Endometrium (tissue), 2 donors: ENCODE measurements at regions not wholly inside any gene's neighbourhood (a gene's known extent, or its start where the extent isn't known, plus 50 kb on each side); places are given as distances from the start of the nearest gene placed in this dataset.

Experiments
- FAIRE-seq: peaks from 2 replicates; lab custom pipeline; 2012; peaks lifted over from hg19 to GRCh38; lab: Jason Lieb, UNC
- donor health status: control.
- donor health status: control.

DNA sequence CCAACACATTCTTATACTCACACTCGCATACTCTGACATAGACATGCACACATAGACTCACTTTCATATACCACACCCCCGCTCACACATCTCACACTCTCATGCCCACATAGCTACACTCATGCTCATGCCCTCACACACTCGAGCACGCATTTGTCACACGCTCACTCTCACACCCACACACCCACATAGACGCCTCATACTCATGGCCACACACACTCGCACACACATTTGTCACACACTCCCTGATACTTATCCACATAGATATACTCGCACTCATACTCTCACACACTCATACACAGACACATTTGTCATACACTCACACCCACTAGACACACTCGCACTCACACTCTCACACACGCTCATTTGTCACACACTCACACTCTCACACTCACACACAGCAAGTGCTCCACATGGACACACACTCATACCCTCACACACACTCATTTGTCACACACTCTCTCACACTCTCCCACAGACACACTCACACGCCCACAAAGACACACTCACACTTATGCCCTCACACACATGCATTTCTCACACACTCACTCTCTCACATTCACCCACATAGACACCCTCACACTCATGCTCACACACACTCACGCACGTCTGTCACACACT is 50.9 kb downstream of the TNP1 start:
- no peak for FAIRE-seq

GRCh38 chr2:216807857-216808272 is 52.0 kb downstream of the TNP1 start:
- no peak for FAIRE-seq

DNA sequence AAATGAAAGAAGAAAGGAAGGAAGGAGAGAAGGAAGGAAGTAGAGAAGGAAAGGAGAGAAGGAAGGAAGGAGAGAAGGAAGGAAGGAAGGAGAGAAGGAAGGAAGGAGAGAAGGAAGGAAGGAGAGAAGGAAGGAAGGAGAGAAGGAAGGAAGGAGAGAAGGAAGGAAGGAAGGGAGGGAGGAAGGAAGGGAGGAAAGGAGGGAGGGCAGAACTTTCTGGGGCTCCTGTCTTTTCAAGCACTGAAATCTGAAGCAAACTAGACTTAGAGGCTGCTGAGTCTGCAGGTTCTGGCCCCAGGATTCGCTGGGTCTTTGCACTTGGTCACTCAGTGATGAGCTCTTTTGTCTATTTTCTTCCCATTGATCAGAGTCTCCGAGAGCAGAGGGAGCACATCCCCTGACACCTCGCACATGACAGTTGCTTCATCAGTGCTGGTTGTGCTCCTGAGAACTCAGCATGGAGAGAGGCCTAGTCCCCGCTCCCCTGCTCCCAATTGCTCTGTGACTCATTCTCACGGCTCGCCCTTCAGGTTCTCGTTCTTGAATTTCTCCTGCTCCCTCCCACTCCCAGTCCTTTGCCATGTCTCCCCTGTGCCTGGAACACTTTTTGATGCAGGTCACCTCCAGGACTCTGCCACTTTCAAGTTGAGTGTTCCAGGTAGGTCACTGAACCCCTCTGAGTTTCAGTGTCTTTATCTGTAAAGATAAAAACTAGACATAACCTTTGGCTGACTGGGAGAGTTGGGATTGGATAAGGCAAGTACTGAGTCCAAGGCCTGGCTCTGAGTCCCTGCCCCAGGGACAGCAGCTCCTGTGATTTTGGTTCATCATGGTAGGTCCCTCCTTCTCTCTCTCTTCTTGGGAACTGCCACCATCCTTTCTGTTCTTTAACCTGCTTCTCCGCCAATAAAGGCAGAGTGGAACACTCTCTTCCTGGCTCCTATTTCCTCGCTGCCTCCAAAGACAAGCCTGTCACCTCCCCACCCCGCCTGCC is 55.2 kb downstream of the TNP1 start:
- no peak for FAIRE-seq

DNA sequence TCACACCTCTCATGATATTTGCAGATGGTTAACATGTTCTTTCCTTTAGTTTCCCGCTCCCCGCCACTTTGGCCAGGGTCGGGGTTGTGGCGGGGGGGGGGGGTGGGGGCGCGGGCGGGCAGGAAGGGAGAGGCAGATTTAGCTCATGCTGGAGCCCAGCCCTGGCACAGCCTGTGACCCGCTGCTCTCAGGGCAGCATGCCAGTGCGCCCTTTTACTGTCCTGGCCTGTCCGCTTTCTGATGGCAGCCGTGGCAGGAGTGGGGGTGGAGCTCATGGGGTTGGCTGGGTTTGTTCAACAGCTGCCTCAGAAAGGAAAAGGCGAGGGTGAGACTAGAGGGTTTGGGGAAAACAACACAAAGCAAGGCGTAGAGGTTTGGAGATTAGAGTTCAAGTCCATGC is 56.1 kb downstream of the TNP1 start:
- no peak for FAIRE-seq

GRCh38 chr2:216802516-216803215 is 57.2 kb downstream of the TNP1 start:
- FAIRE-seq = no peak

- FAIRE-seq = no peak
Measured at GRCh38 chr2:216800836-216801235, 59.0 kb downstream of the TNP1 start.

DNA sequence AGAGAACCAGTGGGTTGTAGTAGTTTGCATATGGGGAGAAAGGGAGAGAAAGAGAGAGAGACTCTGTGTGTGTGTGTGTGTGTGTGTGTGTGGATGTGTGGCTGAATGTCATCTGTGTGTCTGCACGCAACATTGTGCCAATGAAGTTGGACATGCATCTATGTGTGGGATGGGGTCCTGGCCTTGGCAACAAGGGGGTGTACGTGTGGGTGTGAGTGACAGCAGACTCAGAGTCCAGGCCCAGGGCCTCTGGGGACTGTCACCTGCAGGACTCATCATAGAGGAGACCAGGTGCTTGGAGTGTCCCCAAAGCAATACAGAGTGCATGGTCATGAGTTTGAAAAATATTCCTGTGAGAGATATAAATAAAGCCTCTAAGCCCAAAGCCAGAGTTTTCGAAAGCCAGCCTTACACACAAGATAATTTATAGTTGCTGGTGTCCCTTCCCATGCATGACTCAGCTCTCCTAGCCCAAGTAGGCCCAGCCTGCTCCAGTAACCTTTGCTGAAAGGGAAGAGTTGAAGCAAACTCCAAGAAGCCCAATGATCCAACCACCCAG is 59.9 kb downstream of the TNP1 start:
- FAIRE-seq = no peak

DNA sequence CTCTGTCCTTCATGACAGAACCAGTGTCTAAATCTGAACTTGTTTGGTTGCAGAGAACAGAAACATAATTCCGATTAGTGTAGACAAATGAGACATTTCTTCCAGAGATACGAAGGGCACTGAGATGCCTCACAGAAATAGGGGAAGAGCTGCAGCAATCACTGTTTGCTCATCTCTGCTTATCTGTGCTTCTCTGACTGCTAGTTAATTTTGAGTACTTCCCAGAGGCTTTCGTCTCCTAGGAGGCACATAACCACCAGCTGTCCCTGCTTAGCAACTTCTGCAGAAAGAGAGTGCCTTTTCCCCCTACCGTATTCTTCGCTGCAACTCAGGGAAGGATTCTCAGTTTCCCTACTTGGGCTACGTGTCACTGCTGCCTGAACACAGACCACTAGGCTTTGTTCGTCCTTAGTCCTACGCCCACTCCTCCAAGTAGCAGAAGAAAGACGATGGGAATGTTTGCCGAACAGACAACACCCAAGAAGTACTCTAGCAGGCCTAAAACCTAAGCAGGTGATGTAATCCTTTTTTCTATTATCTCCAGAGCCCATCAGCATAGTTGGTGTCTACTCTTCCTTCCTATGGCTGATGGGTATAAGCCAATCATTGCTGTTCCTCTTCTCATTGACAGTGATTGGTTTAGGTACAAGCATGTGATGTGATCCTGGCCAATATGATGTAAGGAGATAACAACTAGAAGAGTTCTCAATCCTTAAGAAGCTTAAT is 63.6 kb downstream of the TNP1 start:
- no peak for FAIRE-seq

DNA sequence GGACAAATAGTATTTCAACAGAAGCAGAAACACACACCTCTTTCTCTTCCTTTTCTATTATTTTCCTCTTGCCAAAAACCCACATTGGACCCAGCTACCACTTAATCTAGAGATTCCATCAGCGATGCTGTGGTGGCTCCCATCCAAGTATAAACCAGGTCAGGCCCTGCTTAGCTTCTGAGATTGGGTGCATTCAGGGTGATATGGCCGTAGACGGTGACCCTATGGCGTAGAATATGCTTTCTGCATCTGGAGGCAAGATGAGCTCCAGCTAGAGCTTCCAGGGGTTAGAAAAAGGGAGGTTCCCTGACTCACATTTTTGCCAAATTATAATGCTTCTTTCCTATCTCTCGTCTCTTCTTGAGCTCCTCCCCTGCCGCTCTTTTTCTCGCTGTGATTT is 66.5 kb downstream of the TNP1 start:
- peak; percentile 15 for FAIRE-seq

GRCh38 chr2:216792222-216793021 is 67.4 kb downstream of the TNP1 start:
- FAIRE-seq = no peak

GRCh38 chr2:216791303-216791702 is 68.6 kb downstream of the TNP1 start:
- FAIRE-seq = peak; percentile 81

DNA sequence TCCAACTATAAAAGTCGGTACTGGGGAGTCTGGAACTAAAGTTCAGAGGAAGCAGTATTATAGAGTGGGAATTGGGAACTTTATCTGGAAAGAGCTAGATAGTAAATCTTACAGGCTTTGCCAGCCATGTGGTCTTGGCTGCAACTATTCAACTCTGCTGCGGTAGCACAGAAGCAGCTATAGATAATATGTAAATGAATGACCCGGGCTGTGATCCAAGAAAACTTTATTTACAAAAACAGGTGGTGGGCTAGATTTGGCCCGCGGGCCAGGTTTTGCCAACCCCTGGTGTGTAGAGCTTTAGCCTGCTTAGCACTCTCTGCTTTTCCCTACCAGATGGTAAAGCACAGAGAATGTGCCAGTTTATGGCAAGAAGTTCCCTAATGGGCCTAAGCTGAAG is 70.8 kb downstream of the TNP1 start:
- FAIRE-seq = no peak

DNA sequence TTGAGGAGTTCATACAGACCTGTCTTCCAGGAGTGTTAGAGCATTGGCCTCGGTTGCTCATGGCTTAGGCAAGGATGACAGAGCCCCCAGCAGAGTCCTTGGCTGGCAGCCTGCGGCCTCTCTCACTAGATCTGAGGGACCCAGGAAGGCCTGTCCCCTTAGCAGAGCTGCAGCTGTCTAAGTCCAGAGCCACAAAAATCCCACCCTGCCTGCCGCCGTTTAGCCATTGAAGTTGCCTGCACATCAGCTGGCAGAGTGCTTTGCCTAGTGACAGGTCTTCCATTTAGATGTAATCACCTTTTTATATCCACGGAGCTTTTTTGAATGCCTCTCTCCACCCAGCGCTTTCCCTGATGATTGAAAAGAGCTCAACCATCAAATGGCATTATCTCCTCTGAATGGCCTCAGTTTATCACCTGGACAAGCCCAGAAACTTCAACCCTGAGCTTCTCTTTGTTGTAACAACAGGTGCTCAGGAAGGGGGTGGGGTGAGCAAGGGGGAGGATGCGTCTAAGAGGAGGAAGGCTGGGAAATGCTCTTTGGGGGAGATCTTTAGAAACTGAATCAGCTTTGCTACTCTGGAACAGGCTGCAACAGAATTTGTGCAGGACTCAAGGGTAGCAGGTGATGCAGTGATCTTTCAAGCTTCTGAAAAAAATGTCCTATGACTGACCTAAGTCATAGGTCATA is 71.9 kb downstream of the TNP1 start:
- FAIRE-seq = no peak

- FAIRE-seq = no peak
Measured at GRCh38 chr2:216786676-216787075, 73.2 kb downstream of the TNP1 start.

GRCh38 chr2:216784456-216784855 is 75.4 kb downstream of the TNP1 start:
- FAIRE-seq = no peak

- FAIRE-seq = no peak
Measured at GRCh38 chr2:216781709-216782108, 78.2 kb downstream of the TNP1 start.

- no peak for FAIRE-seq
Measured at GRCh38 chr2:216780843-216781242, 79.0 kb downstream of the TNP1 start.

- FAIRE-seq = no peak
Measured at GRCh38 chr2:216777637-216778273, 82.1 kb downstream of the TNP1 start.

- no peak for FAIRE-seq
Measured at GRCh38 chr2:216776066-216776850, 80.9 kb upstream of the IGFBP5 start.
